HL-60 (cell line): ENCODE measurements at regions not wholly inside any gene's neighbourhood (a gene's known extent, or its start where the extent isn't known, plus 50 kb on each side); places are given as distances from the start of the nearest gene placed in this dataset.

ENCODE experiments used
- CTCF ChIP-seq: IDR thresholded peaks from one replicate; pipeline ENCODE4 v1.5.1; 2011; ENCODE audit warnings: low read length, control low read depth, inconsistent platforms; ENCODE audit not compliant: insufficient read depth
- GABPA ChIP-seq: IDR thresholded peaks from 2 replicates; pipeline ENCODE4 v1.6.1; 2012; ENCODE audit warnings: low read depth
- POLR2AphosphoS5 ChIP-seq: IDR thresholded peaks from 2 replicates; pipeline ENCODE4 v1.6.1; 2012; ENCODE audit warnings: low read depth
- REST ChIP-seq: IDR thresholded peaks from 2 replicates; pipeline ENCODE4 v1.6.1; 2012; ENCODE audit warnings: low read depth; ENCODE audit not compliant: insufficient replicate concordance
- SPI1 ChIP-seq: IDR thresholded peaks from 2 replicates; pipeline ENCODE4 v1.6.1; 2012; ENCODE audit warnings: low read depth, mild to moderate bottlenecking, borderline replicate concordance

- TF ChIP-seq CTCF (no peak), POLR2AphosphoS5 (no peak), GABPA (no peak), REST (no peak), SPI1 (no peak)
Measured at GRCh38 chr18:56238576-56238975, 399.8 kb downstream of the TXNL1 start.
